ENCODE measurements at regions not wholly inside any gene's neighbourhood (a gene's known extent, or its start where the extent isn't known, plus 50 kb on each side); places are given as distances from the start of the nearest gene placed in this dataset.
A peak's percentile ranks its signal among the peaks of the same experiment; 100 is the strongest.

GRCh38 chr6:7042056-7042653 lies 65.6 kb upstream of the RREB1 start:
- H3K9me3 Mint-ChIP-seq: no peaks in the 10 kb centered on the region
- Histone ChIP-seq H3K36me3 (ENCODE audit: control insufficient read depth in 2 of 2, extremely low read depth in 1 of 2, insufficient read depth in 1 of 2, low read length in 1 of 2) (no peaks in the 10 kb centered on the region), H3K4me1 (ENCODE audit: control insufficient read depth in 1 of 2, extremely low read depth in 1 of 2, insufficient read depth in 2 of 2, low read length in 2 of 2) (peaks cover 9 to 10% of the 10 kb centered on the region in 2 experiments), H3K9me3 (no peaks in the 10 kb centered on the region), H3K27ac (ENCODE audit: low read length) (no peak overlapping the region), H3K4me3 (ENCODE audit: control insufficient read depth in 1 of 2, extremely low read depth in 1 of 2, low read length in 1 of 2) (no peak overlapping the region), H3K27me3 (replicated peaks in 1 of 2; ENCODE audit: control insufficient read depth in 2 of 2, extremely low read depth in 1 of 2, insufficient read depth in 2 of 2, low read length in 1 of 2) (no peaks in the 10 kb centered on the region)
- POLR2A ChIA-PET: no interaction called here
- H3K27me3 Mint-ChIP-seq: no peaks in the 10 kb centered on the region
- DNase-seq (peak in 1 of 35 experiments; percentile 6), ATAC-seq (replicated peaks in 1 of 4) (peak in 1 of 4 experiments; percentile 26)
- WGBS (ENCODE audit: insufficient coverage): 58% methylated on average over 5 of the region's 12 CpGs
- CTCF ChIA-PET: no interaction called here
- H3K27ac Mint-ChIP-seq: no peak overlapping the region
- no peak overlapping the region for H3K4me3 Mint-ChIP-seq
- peaks cover 18 to 20% (median 20%) of the 10 kb centered on the region in 3 donors for H3K4me1 Mint-ChIP-seq
- no peaks in the 10 kb centered on the region for H3K36me3 Mint-ChIP-seq

GRCh38 chr6:7042654-7043545 lies 64.9 kb upstream of the RREB1 start:
- Mint-ChIP-seq H3K36me3 (no peaks in the 10 kb centered on the region), H3K9me3 (no peaks in the 10 kb centered on the region), H3K27me3 (no peaks in the 10 kb centered on the region), H3K4me1 (peaks cover 18 to 20% (median 20%) of the 10 kb centered on the region in 3 donors), H3K4me3 (no peak overlapping the region), H3K27ac (peak overlapping the region in 1 of 2 donors; percentile 25)
- ChIA-PET CTCF (interaction anchor here in 1 of 2 donors (0.6 kb wide), 1 partner anchor 58 kb away, joined by 3 read pairs; no protein-coding TSS in a partner anchor), POLR2A (no interaction called here)
- H3K4me3 ChIP-seq (ENCODE audit: control insufficient read depth in 1 of 2, extremely low read depth in 1 of 2, low read length in 1 of 2): no peak overlapping the region
- ATAC-seq (replicated peaks in 1 of 4): no peak
- H3K4me1 ChIP-seq (ENCODE audit: control insufficient read depth in 1 of 2, extremely low read depth in 1 of 2, insufficient read depth in 2 of 2, low read length in 2 of 2): peaks cover 9 to 10% of the 10 kb centered on the region in 2 experiments
- no peaks in the 10 kb centered on the region for H3K9me3 ChIP-seq
- no peaks in the 10 kb centered on the region for H3K36me3 ChIP-seq (ENCODE audit: control insufficient read depth in 2 of 2, extremely low read depth in 1 of 2, insufficient read depth in 1 of 2, low read length in 1 of 2)
- H3K27ac ChIP-seq (ENCODE audit: low read length): no peak overlapping the region
- H3K27me3 ChIP-seq (replicated peaks in 1 of 2; ENCODE audit: control insufficient read depth in 2 of 2, extremely low read depth in 1 of 2, insufficient read depth in 2 of 2, low read length in 1 of 2): no peaks in the 10 kb centered on the region
- no peak for DNase-seq
- WGBS (ENCODE audit: insufficient coverage): 100% methylated on average over 3 of the region's 11 CpGs

- H3K27ac ChIP-seq (ENCODE audit: low read length): no peak overlapping the region
- ATAC-seq (replicated peaks in 1 of 4) (no peak), DNase-seq (no peak)
- H3K9me3 ChIP-seq: no peaks in the 10 kb centered on the region
- no peaks in the 10 kb centered on the region for H3K36me3 ChIP-seq (ENCODE audit: control insufficient read depth in 2 of 2, extremely low read depth in 1 of 2, insufficient read depth in 1 of 2, low read length in 1 of 2)
- ChIA-PET CTCF (no interaction called here), POLR2A (no interaction called here)
- no peaks in the 10 kb centered on the region for H3K9me3 Mint-ChIP-seq
- WGBS (ENCODE audit: insufficient coverage): no CpG with 5 or more reads among the region's 4 CpGs
- H3K27me3 ChIP-seq (replicated peaks in 1 of 2; ENCODE audit: control insufficient read depth in 2 of 2, extremely low read depth in 1 of 2, insufficient read depth in 2 of 2, low read length in 1 of 2): no peaks in the 10 kb centered on the region
- H3K36me3 Mint-ChIP-seq: no peaks in the 10 kb centered on the region
- peaks cover 20% of the 10 kb centered on the region in 3 donors for H3K4me1 Mint-ChIP-seq
- H3K27me3 Mint-ChIP-seq: no peaks in the 10 kb centered on the region
- no peak overlapping the region for H3K4me3 Mint-ChIP-seq
- peaks cover 9 to 10% of the 10 kb centered on the region in 2 experiments for H3K4me1 ChIP-seq (ENCODE audit: control insufficient read depth in 1 of 2, extremely low read depth in 1 of 2, insufficient read depth in 2 of 2, low read length in 2 of 2)
- H3K27ac Mint-ChIP-seq: no peak overlapping the region
- H3K4me3 ChIP-seq (ENCODE audit: control insufficient read depth in 1 of 2, extremely low read depth in 1 of 2, low read length in 1 of 2): no peak overlapping the region
These were observed 62.4 kb upstream of the RREB1 start for GRCh38 chr6:7045331-7045730.

- Mint-ChIP-seq H3K4me1 (peaks cover 20 to 23% (median 23%) of the 10 kb centered on the region in 3 donors), H3K4me3 (no peak overlapping the region), H3K36me3 (no peaks in the 10 kb centered on the region), H3K27me3 (no peaks in the 10 kb centered on the region), H3K27ac (no peak overlapping the region), H3K9me3 (no peaks in the 10 kb centered on the region)
- no peaks in the 10 kb centered on the region for H3K36me3 ChIP-seq (ENCODE audit: control insufficient read depth in 2 of 2, extremely low read depth in 1 of 2, insufficient read depth in 1 of 2, low read length in 1 of 2)
- H3K27me3 ChIP-seq (replicated peaks in 1 of 2; ENCODE audit: control insufficient read depth in 2 of 2, extremely low read depth in 1 of 2, insufficient read depth in 2 of 2, low read length in 1 of 2): peaks cover 0 to under 1% of the 10 kb centered on the region in 2 experiments
- peaks cover 9 to 11% of the 10 kb centered on the region in 2 experiments for H3K4me1 ChIP-seq (ENCODE audit: control insufficient read depth in 1 of 2, extremely low read depth in 1 of 2, insufficient read depth in 2 of 2, low read length in 2 of 2)
- no peak for DNase-seq
- H3K9me3 ChIP-seq: no peaks in the 10 kb centered on the region
- no peak overlapping the region for H3K4me3 ChIP-seq (ENCODE audit: control insufficient read depth in 1 of 2, extremely low read depth in 1 of 2, low read length in 1 of 2)
- ChIA-PET CTCF (no interaction called here), POLR2A (no interaction called here)
- ATAC-seq (replicated peaks in 1 of 4): no peak
- no peak overlapping the region for H3K27ac ChIP-seq (ENCODE audit: low read length)
- WGBS (ENCODE audit: insufficient coverage): no CpG with 5 or more reads among the region's 1 CpG
These were observed 62.0 kb upstream of the RREB1 start for GRCh38 chr6:7045746-7046145.

- no peak overlapping the region for H3K27ac Mint-ChIP-seq
These were observed 60.6 kb upstream of the RREB1 start for GRCh38 chr6:7047128-7047527.

DNA sequence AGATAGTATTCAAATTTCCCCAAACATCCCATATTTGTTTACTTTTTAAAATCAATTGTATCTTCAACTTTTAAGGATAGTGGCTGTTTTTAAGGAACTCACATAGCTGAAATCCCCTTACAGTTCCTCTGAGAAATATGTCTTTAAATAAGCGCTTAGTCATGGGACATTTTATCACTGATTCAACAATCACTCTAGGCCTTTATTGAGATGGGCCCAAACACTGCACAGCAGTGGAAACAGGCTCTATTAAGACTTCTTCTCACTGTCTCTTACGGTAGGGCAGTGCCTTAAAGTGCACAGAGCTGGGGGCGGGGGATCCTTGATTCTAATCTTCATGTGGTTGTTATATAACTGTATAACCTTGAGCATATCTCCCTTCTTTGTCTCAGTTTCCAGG lies 59.8 kb upstream of the RREB1 start:
- Mint-ChIP-seq H3K27me3 (no peaks in the 10 kb centered on the region), H3K27ac (no peak overlapping the region), H3K4me1 (peaks cover 6 to 13% (median 10%) of the 10 kb centered on the region in 3 donors), H3K9me3 (no peaks in the 10 kb centered on the region), H3K36me3 (no peaks in the 10 kb centered on the region), H3K4me3 (no peak overlapping the region)
- no peaks in the 10 kb centered on the region for H3K36me3 ChIP-seq (ENCODE audit: control insufficient read depth in 2 of 2, extremely low read depth in 1 of 2, insufficient read depth in 1 of 2, low read length in 1 of 2)
- ChIA-PET POLR2A (interaction anchor here in 1 of 2 donors (0.6 kb wide), 1 partner anchor 111 kb away, joined by 3 read pairs; no protein-coding TSS in a partner anchor), CTCF (interaction anchor here (0.6 to 0.7 kb wide), 2 partner anchors 12 to 19 kb away, joined by 3 to 5 read pairs; no protein-coding TSS in a partner anchor)
- ATAC-seq (replicated peaks in 1 of 4) (no peak), DNase-seq (no peak)
- no CpG with 5 or more reads among the region's 3 CpGs for WGBS (ENCODE audit: insufficient coverage)
- peaks cover 2 to 16% of the 10 kb centered on the region in 2 experiments for H3K4me1 ChIP-seq (ENCODE audit: control insufficient read depth in 1 of 2, extremely low read depth in 1 of 2, insufficient read depth in 2 of 2, low read length in 2 of 2)
- no peaks in the 10 kb centered on the region for H3K9me3 ChIP-seq
- no peak overlapping the region for H3K4me3 ChIP-seq (ENCODE audit: control insufficient read depth in 1 of 2, extremely low read depth in 1 of 2, low read length in 1 of 2)
- no peak overlapping the region for H3K27ac ChIP-seq (ENCODE audit: low read length)
- peaks cover 0 to 17% of the 10 kb centered on the region in 2 experiments for H3K27me3 ChIP-seq (replicated peaks in 1 of 2; ENCODE audit: control insufficient read depth in 2 of 2, extremely low read depth in 1 of 2, insufficient read depth in 2 of 2, low read length in 1 of 2)

More at GRCh38 chr6:7047128-7047527, 60.6 kb upstream of the RREB1 start:
- H3K27me3 ChIP-seq (replicated peaks in 1 of 2; ENCODE audit: control insufficient read depth in 2 of 2, extremely low read depth in 1 of 2, insufficient read depth in 2 of 2, low read length in 1 of 2): peaks cover 0 to 13% of the 10 kb centered on the region in 2 experiments
- H3K36me3 Mint-ChIP-seq: no peaks in the 10 kb centered on the region
- no peaks in the 10 kb centered on the region for H3K9me3 Mint-ChIP-seq
- H3K4me3 ChIP-seq (ENCODE audit: control insufficient read depth in 1 of 2, extremely low read depth in 1 of 2, low read length in 1 of 2): no peak overlapping the region
- H3K27ac ChIP-seq (ENCODE audit: low read length): no peak overlapping the region
- no CpG with 5 or more reads among the region's 1 CpG for WGBS (ENCODE audit: insufficient coverage)
- DNase-seq (no peak), ATAC-seq (replicated peaks in 1 of 4) (no peak)
- ChIA-PET CTCF (interaction anchor here in 1 of 2 donors (0.7 kb wide), 1 partner anchor 11 kb away, joined by 3 read pairs; no protein-coding TSS in a partner anchor), POLR2A (interaction anchor here (0.6 to 0.7 kb wide), 4 partner anchors 31 to 438 kb away, joined by 3 to 5 read pairs (median 4); no protein-coding TSS in a partner anchor)
- peaks cover 9 to 12% (median 12%) of the 10 kb centered on the region in 3 donors for H3K4me1 Mint-ChIP-seq
- no peaks in the 10 kb centered on the region for H3K9me3 ChIP-seq
- H3K4me1 ChIP-seq (ENCODE audit: control insufficient read depth in 1 of 2, extremely low read depth in 1 of 2, insufficient read depth in 2 of 2, low read length in 2 of 2): peaks cover 4 to 15% of the 10 kb centered on the region in 2 experiments
- no peak overlapping the region for H3K4me3 Mint-ChIP-seq
- no peaks in the 10 kb centered on the region for H3K27me3 Mint-ChIP-seq
- no peaks in the 10 kb centered on the region for H3K36me3 ChIP-seq (ENCODE audit: control insufficient read depth in 2 of 2, extremely low read depth in 1 of 2, insufficient read depth in 1 of 2, low read length in 1 of 2)
